ENCODE measurements at regions not wholly inside any gene's neighbourhood (a gene's known extent, or its start where the extent isn't known, plus 50 kb on each side); places are given as distances from the start of the nearest gene placed in this dataset.
"Not testable (repeated sequence)": the region's sequence is repeated elsewhere in the genome, so short reads cannot be mapped to it uniquely, and the experiment has no call there.

DNA sequence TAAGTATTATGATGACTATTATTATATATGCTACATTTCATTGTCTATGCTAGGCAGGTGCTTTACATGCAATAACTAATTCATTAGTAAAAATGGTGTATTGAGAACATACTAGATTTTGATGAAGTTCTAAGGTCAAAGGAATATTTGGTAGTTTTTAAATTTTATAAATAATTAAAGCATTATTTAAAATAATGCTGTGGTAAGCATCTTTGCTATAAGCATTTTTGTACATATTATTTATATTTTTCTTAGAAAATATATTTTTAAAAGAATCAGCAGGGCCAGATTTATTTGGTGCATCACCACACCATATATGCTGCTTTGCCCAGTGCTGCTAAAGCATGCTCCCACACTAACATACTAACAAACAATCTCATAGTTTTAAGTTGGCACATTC is 517.9 kb downstream of the C6orf118 start:
- Mint-ChIP-seq H3K36me3 (ENCODE audit: low read depth) (no peaks in the 10 kb centered on the region), H3K27ac (no peak overlapping the region), H3K4me3 (no peak overlapping the region), H3K9me3 (peaks cover 11% of the 10 kb centered on the region), H3K4me1 (no peaks in the 10 kb centered on the region), H3K27me3 (no peaks in the 10 kb centered on the region)
- ATAC-seq (replicated peaks): no peak

DNA sequence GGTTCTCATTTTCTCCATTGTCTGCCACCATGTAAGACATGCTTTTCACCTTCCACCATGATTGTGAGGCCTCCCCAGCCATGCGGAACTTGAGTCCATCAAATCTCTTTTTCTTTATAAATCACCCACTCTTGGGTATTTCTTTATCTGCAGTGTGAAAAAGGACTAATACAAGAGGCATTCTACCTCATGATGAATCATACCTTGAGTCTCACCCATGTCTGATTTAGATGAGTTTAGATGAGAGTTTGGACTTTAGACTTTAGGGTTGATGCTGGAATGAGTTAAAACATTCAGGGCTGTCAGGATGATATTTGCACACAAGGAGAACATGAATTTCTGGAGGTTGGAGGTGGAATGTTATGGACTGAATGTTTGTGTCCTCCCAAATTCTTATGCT is 545.6 kb downstream of the C6orf118 start:
- no peak for ATAC-seq (replicated peaks)
- H3K36me3 Mint-ChIP-seq (ENCODE audit: low read depth): no peaks in the 10 kb centered on the region
- H3K9me3 Mint-ChIP-seq: peaks cover 19% of the 10 kb centered on the region
- no peak overlapping the region for H3K27ac Mint-ChIP-seq
- no peak overlapping the region for H3K4me3 Mint-ChIP-seq
- no peaks in the 10 kb centered on the region for H3K27me3 Mint-ChIP-seq
- H3K4me1 Mint-ChIP-seq: no peaks in the 10 kb centered on the region

- H3K4me1 Mint-ChIP-seq: no peaks in the 10 kb centered on the region
- no peaks in the 10 kb centered on the region for H3K36me3 Mint-ChIP-seq (ENCODE audit: low read depth)
- no peaks in the 10 kb centered on the region for H3K27me3 Mint-ChIP-seq
- H3K27ac Mint-ChIP-seq: no peak overlapping the region
- H3K4me3 Mint-ChIP-seq: no peak overlapping the region
- H3K9me3 Mint-ChIP-seq: peaks cover 17% of the 10 kb centered on the region
- ATAC-seq (replicated peaks): no peak
Observed at GRCh38 chr6:164757451-164757850, 552.0 kb downstream of the C6orf118 start.

GRCh38 chr6:164756723-164757122 is 552.7 kb downstream of the C6orf118 start:
- H3K27ac Mint-ChIP-seq: no peak overlapping the region
- H3K9me3 Mint-ChIP-seq: peaks cover 14% of the 10 kb centered on the region
- no peaks in the 10 kb centered on the region for H3K36me3 Mint-ChIP-seq (ENCODE audit: low read depth)
- no peak for ATAC-seq (replicated peaks)
- no peaks in the 10 kb centered on the region for H3K4me1 Mint-ChIP-seq
- no peak overlapping the region for H3K4me3 Mint-ChIP-seq
- H3K27me3 Mint-ChIP-seq: no peaks in the 10 kb centered on the region

DNA sequence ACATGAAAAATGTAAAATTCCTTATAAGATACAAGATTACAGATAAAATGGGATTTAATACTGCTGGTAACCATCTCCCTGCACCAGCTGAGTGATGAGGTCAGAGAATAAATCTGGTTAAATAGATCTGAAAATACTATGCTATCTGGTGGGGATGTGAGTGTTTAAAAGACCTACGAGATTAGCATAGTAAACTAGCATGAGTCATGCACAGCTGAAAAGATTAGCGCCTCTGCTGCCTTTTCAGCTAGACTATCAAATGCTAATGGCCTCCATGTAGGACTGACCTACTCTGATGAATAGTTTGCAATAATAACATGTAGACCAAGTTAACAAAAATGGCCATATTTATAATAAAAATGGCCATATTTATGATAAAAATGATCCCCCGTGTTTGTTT is 553.3 kb downstream of the C6orf118 start:
- no peaks in the 10 kb centered on the region for H3K4me1 Mint-ChIP-seq
- no peak overlapping the region for H3K4me3 Mint-ChIP-seq
- no peaks in the 10 kb centered on the region for H3K36me3 Mint-ChIP-seq (ENCODE audit: low read depth)
- H3K27me3 Mint-ChIP-seq: no peaks in the 10 kb centered on the region
- H3K9me3 Mint-ChIP-seq: peaks cover 12% of the 10 kb centered on the region
- no peak overlapping the region for H3K27ac Mint-ChIP-seq
- ATAC-seq (replicated peaks): no peak

DNA sequence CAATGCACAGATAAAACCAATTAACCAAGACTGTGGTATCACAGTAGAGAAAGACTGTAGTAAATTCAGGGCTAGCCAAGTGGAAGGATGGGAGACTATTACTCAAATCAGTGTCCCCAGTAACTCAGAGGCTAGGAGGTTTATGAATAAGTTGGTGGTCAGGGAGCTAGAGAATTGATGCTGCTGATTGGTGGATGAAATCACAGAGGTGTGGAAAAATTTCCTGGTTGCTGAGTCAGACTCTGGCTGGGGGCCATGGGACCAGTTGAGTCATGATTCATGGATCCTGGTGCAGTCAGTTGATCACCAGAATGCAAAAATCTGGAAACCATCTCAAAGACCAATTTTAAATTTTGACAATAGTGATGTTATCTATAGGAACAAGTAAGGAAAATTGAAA is 555.9 kb downstream of the C6orf118 start:
- Mint-ChIP-seq H3K27ac (no peak overlapping the region), H3K9me3 (peaks cover 12% of the 10 kb centered on the region), H3K27me3 (no peaks in the 10 kb centered on the region), H3K36me3 (ENCODE audit: low read depth) (no peaks in the 10 kb centered on the region), H3K4me3 (no peak overlapping the region), H3K4me1 (no peaks in the 10 kb centered on the region)
- no peak for ATAC-seq (replicated peaks)

- peaks cover 10% of the 10 kb centered on the region for H3K9me3 Mint-ChIP-seq
- no peak overlapping the region for H3K4me3 Mint-ChIP-seq
- H3K36me3 Mint-ChIP-seq (ENCODE audit: low read depth): no peaks in the 10 kb centered on the region
- H3K4me1 Mint-ChIP-seq: no peaks in the 10 kb centered on the region
- H3K27me3 Mint-ChIP-seq: no peaks in the 10 kb centered on the region
- H3K27ac Mint-ChIP-seq: no peak overlapping the region
- no peak for ATAC-seq (replicated peaks)
Observed at GRCh38 chr6:164751395-164751794, 558.0 kb downstream of the C6orf118 start.

DNA sequence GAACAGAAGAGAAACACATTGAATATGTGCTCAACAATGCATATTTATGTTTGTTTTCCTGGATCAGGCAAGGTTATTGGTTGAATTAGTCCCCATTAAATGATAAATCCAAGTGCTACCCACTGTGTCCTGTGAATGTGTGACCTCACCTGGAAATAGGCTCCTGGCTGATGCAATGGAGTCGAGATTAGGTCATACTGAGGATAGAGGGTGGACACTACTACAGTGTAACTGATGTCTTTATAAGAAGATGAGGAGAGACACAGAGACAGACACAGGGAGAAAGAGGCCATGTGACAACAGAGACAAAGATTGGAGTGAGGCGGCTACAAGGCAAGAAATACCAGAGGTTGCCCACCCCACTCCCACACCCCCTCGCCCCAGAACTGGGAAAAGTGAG is 559.3 kb downstream of the C6orf118 start:
- no peak overlapping the region for H3K27ac Mint-ChIP-seq
- H3K4me1 Mint-ChIP-seq: no peaks in the 10 kb centered on the region
- H3K4me3 Mint-ChIP-seq: no peak overlapping the region
- no peaks in the 10 kb centered on the region for H3K27me3 Mint-ChIP-seq
- ATAC-seq (replicated peaks): no peak
- H3K9me3 Mint-ChIP-seq: peaks cover 8% of the 10 kb centered on the region
- H3K36me3 Mint-ChIP-seq (ENCODE audit: low read depth): no peaks in the 10 kb centered on the region

GRCh38 chr6:164749221-164750064 is 560.0 kb downstream of the C6orf118 start:
- no peak overlapping the region for H3K27ac Mint-ChIP-seq
- no peaks in the 10 kb centered on the region for H3K36me3 Mint-ChIP-seq (ENCODE audit: low read depth)
- H3K9me3 Mint-ChIP-seq: peaks cover 8% of the 10 kb centered on the region
- H3K27me3 Mint-ChIP-seq: no peaks in the 10 kb centered on the region
- ATAC-seq (replicated peaks): no peak
- no peaks in the 10 kb centered on the region for H3K4me1 Mint-ChIP-seq
- H3K4me3 Mint-ChIP-seq: no peak overlapping the region

GRCh38 chr6:164744301-164744700 is 565.1 kb downstream of the C6orf118 start:
- Mint-ChIP-seq H3K9me3 (peaks cover 3% of the 10 kb centered on the region), H3K27me3 (no peaks in the 10 kb centered on the region), H3K27ac (no peak overlapping the region), H3K4me3 (no peak overlapping the region), H3K4me1 (no peaks in the 10 kb centered on the region), H3K36me3 (ENCODE audit: low read depth) (no peaks in the 10 kb centered on the region)
- ATAC-seq (replicated peaks): no peak

GRCh38 chr6:164741938-164742451 is 567.4 kb downstream of the C6orf118 start:
- Mint-ChIP-seq H3K27me3 (no peaks in the 10 kb centered on the region), H3K4me1 (no peaks in the 10 kb centered on the region), H3K4me3 (no peak overlapping the region), H3K36me3 (ENCODE audit: low read depth) (no peaks in the 10 kb centered on the region), H3K27ac (no peak overlapping the region), H3K9me3 (peaks cover 8% of the 10 kb centered on the region)
- no peak for ATAC-seq (replicated peaks)

GRCh38 chr6:164736090-164736489 is 573.3 kb downstream of the C6orf118 start:
- H3K36me3 Mint-ChIP-seq (ENCODE audit: low read depth); H3K27me3 Mint-ChIP-seq; ATAC-seq (replicated peaks): not testable (repeated sequence)

GRCh38 chr6:164731539-164731938 is 577.9 kb downstream of the C6orf118 start:
- Mint-ChIP-seq H3K27ac (no peak overlapping the region), H3K4me3 (no peak overlapping the region), H3K4me1 (no peaks in the 10 kb centered on the region), H3K36me3 (ENCODE audit: low read depth) (no peaks in the 10 kb centered on the region), H3K27me3 (no peaks in the 10 kb centered on the region), H3K9me3 (peaks cover 9% of the 10 kb centered on the region)
- no peak for ATAC-seq (replicated peaks)

More at GRCh38 chr6:164736090-164736489, 573.3 kb downstream of the C6orf118 start:
- H3K4me3 Mint-ChIP-seq, H3K27ac Mint-ChIP-seq, H3K4me1 Mint-ChIP-seq, H3K9me3 Mint-ChIP-seq: not testable (repeated sequence)

DNA sequence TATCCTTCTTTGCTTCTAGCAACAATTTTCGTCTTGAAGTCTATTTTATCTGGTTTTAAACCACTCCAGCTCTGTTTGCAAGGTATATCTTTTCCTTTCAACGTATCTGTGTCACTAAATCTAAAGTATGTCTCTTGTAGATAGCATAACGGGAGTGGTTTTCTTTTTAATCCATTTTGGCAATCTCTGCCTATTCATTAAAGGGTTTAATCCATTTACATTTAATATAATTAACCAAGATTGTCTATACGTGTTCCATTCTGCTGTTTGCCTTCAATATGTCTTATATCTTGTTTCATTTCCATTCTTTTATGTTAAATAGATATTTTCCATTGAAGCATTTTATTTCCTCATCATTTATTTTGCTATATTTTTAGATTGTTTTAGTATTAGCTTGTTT is 587.9 kb downstream of the C6orf118 start:
- no peak overlapping the region for H3K4me3 Mint-ChIP-seq
- H3K27ac Mint-ChIP-seq: no peak overlapping the region
- H3K9me3 Mint-ChIP-seq: peaks cover 8% of the 10 kb centered on the region
- H3K36me3 Mint-ChIP-seq (ENCODE audit: low read depth): no peaks in the 10 kb centered on the region
- ATAC-seq (replicated peaks): no peak
- H3K4me1 Mint-ChIP-seq: no peaks in the 10 kb centered on the region
- H3K27me3 Mint-ChIP-seq: no peaks in the 10 kb centered on the region

GRCh38 chr6:164700497-164700896 is 608.9 kb downstream of the C6orf118 start:
- Mint-ChIP-seq H3K27ac (no peak overlapping the region), H3K27me3 (no peaks in the 10 kb centered on the region), H3K4me1 (no peaks in the 10 kb centered on the region), H3K36me3 (ENCODE audit: low read depth) (no peaks in the 10 kb centered on the region), H3K9me3 (peaks cover 9% of the 10 kb centered on the region), H3K4me3 (no peak overlapping the region)
- no peak for ATAC-seq (replicated peaks)
